CD14-positive monocyte (primary cell): ENCODE measurements at regions not wholly inside any gene's neighbourhood (a gene's known extent, or its start where the extent isn't known, plus 50 kb on each side); places are given as distances from the start of the nearest gene placed in this dataset.

Experiments used
- DNase-seq, 3 donors: peaks; one replicate each; pipeline ENCODE4 v3.0.0-alpha.2; 2011 to 2022
- H2AFZ ChIP-seq: 2 replicates; pipeline ENCODE4 v1.6.0; 2012; ENCODE audit warnings: mild to moderate bottlenecking, low read depth, low read length, inconsistent platforms; ENCODE audit not compliant: insufficient read depth, poor library complexity, severe bottlenecking
- H3K27ac ChIP-seq, 2 donors: 1 replicate in 1 of 2; 2 replicates in 1 of 2; pipeline ENCODE4 v1.5.1; 2012 to 2013; ENCODE audit warnings: low read length in 2 of 2, control low read depth in 1 of 2, inconsistent platforms in 1 of 2, low read depth in 1 of 2, mild to moderate bottlenecking in 1 of 2
- H3K27me3 ChIP-seq, 2 donors: one replicate each; pipeline versions ENCODE4 v1.6.0 to v1.6.1; 2011 to 2013; ENCODE audit warnings: low read length in 2 of 2; ENCODE audit not compliant: control insufficient read depth in 2 of 2, insufficient read depth in 2 of 2
- H3K36me3 ChIP-seq, 2 donors: replicated peaks in 1 of 2; 1 replicate in 1 of 2; 2 replicates in 1 of 2; pipeline versions ENCODE4 v1.5.1 to v1.6.1; 2012 to 2013; ENCODE audit warnings: low read length in 2 of 2, control low read depth in 1 of 2, inconsistent platforms in 1 of 2, mild to moderate bottlenecking in 1 of 2; ENCODE audit not compliant: insufficient read depth in 2 of 2, control insufficient read depth in 1 of 2
- H3K4me1 ChIP-seq, 2 donors: 1 replicate in 1 of 2; 2 replicates in 1 of 2; pipeline versions ENCODE4 v1.5.1 to v1.6.1; 2012 to 2013; ENCODE audit warnings: low read length in 2 of 2, control low read depth in 1 of 2, inconsistent platforms in 1 of 2, mild to moderate bottlenecking in 1 of 2, moderate library complexity in 1 of 2; ENCODE audit not compliant: insufficient read depth in 2 of 2, control insufficient read depth in 1 of 2
- H3K4me2 ChIP-seq: replicated peaks from 2 replicates; pipeline ENCODE3; 2012; ENCODE audit warnings: low read length, moderate library complexity, mild to moderate bottlenecking; ENCODE audit not compliant: poor library complexity, severe bottlenecking; ENCODE audit errors: extremely low read depth
- H3K4me3 ChIP-seq, 3 experiments: fragments of 200-600 bp in 1 of 3; sonication (generic) in 1 of 3; replicated peaks in 1 of 3; 1 replicate in 2 of 3; 2 replicates in 1 of 3; pipeline ENCODE4 v1.5.1; 2011 to 2013; ENCODE audit warnings: low read length in 3 of 3, mild to moderate bottlenecking in 3 of 3, control low read depth in 2 of 3, low read depth in 2 of 3, inconsistent platforms in 1 of 3, moderate library complexity in 1 of 3
- H3K79me2 ChIP-seq: 2 replicates; pipeline ENCODE4 v1.6.0; 2012; ENCODE audit warnings: mild to moderate bottlenecking, control low read depth, inconsistent platforms, low read length, moderate library complexity; ENCODE audit not compliant: insufficient read depth
- H3K9ac ChIP-seq: 2 replicates; pipeline ENCODE4 v1.6.0; 2017; ENCODE audit warnings: low read length, mild to moderate bottlenecking; ENCODE audit not compliant: insufficient read depth, poor library complexity, severe bottlenecking
- H3K9me3 ChIP-seq, 2 donors: replicated peaks in 1 of 2; 1 replicate in 1 of 2; 2 replicates in 1 of 2; pipeline versions ENCODE4 v1.5.1 to v1.6.1; 2012 to 2013; ENCODE audit warnings: low read length in 2 of 2, control low read depth in 1 of 2; ENCODE audit not compliant: control insufficient read depth in 1 of 2, insufficient read depth in 1 of 2
- H4K20me1 ChIP-seq: 2 replicates; pipeline ENCODE4 v1.6.0; 2012; ENCODE audit warnings: mild to moderate bottlenecking, low read length, control low read depth, moderate library complexity; ENCODE audit not compliant: insufficient read depth
- H3K27ac Mint-ChIP-seq, 7 donors: one replicate each; pipeline ENCODE4 v1.8.0; 2020; ENCODE audit warnings: mild to moderate bottlenecking in 7 of 7, mixed read lengths in 7 of 7, moderate library complexity in 6 of 7, inconsistent platforms in 2 of 7
- H3K27me3 Mint-ChIP-seq, 3 donors: one replicate each; pipeline ENCODE4 v1.8.0; 2021 to 2022; ENCODE audit warnings: low read depth in 3 of 3, mild to moderate bottlenecking in 3 of 3, mixed read lengths in 3 of 3, moderate library complexity in 3 of 3, inconsistent platforms in 1 of 3
- H3K36me3 Mint-ChIP-seq, 2 donors: one replicate each; pipeline ENCODE4 v1.8.0; 2020; ENCODE audit warnings: mixed read lengths in 2 of 2, inconsistent platforms in 1 of 2, mild to moderate bottlenecking in 1 of 2
- H3K4me1 Mint-ChIP-seq: one replicate; pipeline ENCODE4 v1.8.0; 2020; ENCODE audit warnings: mild to moderate bottlenecking, mixed read lengths
- H3K4me3 Mint-ChIP-seq, 2 donors: one replicate each; pipeline ENCODE4 v1.8.0; 2020; ENCODE audit warnings: mild to moderate bottlenecking in 2 of 2, mixed read lengths in 2 of 2, moderate library complexity in 1 of 2
- H3K9me3 Mint-ChIP-seq, 7 donors: one replicate each; pipeline ENCODE4 v1.8.0; 2020 to 2022; ENCODE audit warnings: mixed read lengths in 7 of 7, mild to moderate bottlenecking in 6 of 7, moderate library complexity in 6 of 7, inconsistent platforms in 2 of 7
- WGBS: methylation state at CpG from one replicate; pipeline ENCODE4 v1.1.5; 2013; ENCODE audit warnings: missing lambda C conversion rate; ENCODE audit not compliant: insufficient coverage; 5-methylcytosine and 5-hydroxymethylcytosine counted together
- intact Hi-C, 2 donors: fragments of 100-400 bp; cut with micrococcal nuclease; formaldehyde crosslinking; loops; one replicate each; pipeline versions ENCODE4 v1.15.0 to v1.15.1; 2023
- TF ChIP-seq, protein P1 (sequence below): fragments of 200-600 bp; IDR thresholded peaks from one replicate; pipeline ENCODE4 v1.8.0; 2022; ENCODE audit warnings: antibody characterized with exemption, mild to moderate bottlenecking

DNA sequence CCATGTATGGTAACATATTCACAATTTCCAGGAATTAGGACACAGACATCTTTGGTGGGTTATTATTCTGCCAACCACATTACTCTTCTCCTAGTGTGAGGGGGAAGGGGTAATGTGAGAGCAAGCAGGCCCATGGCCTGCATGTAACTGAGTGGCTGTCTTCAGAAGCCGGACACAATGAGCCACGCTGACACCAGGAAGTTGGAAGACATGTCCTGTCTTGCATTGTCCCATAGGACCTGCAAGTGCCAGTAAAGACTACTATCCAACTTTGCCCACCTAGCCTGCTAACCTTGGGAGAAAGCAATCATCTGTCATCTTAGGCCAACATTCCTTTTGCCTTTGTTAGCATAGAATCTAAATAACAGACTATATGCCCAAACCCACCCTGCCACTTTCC lies 86.2 kb upstream of the SH3BP4 start:
- Histone ChIP-seq H3K9ac (no peak overlapping the region), H3K79me2 (no peaks in the 10 kb centered on the region), H3K9me3 (peaks cover 9 to 19% of the 10 kb centered on the region in 2 donors), H3K27ac (no peak overlapping the region), H3K4me3 (no peak overlapping the region), H3K4me2 (no peak overlapping the region), H4K20me1 (no peaks in the 10 kb centered on the region), H3K4me1 (no peaks in the 10 kb centered on the region), H3K27me3 (no peaks in the 10 kb centered on the region), H2AFZ (no peak overlapping the region), H3K36me3 (no peaks in the 10 kb centered on the region)
- H3K36me3 Mint-ChIP-seq = no peaks in the 10 kb centered on the region
- no peak for DNase-seq
- H3K27me3 Mint-ChIP-seq = peaks cover 1 to 8% (median 2%) of the 10 kb centered on the region in 3 donors
- peaks cover 9 to 26% (median 18%) of the 10 kb centered on the region in 7 donors for H3K9me3 Mint-ChIP-seq
- H3K4me3 Mint-ChIP-seq = no peak overlapping the region
- TF ChIP-seq, protein P1, sequence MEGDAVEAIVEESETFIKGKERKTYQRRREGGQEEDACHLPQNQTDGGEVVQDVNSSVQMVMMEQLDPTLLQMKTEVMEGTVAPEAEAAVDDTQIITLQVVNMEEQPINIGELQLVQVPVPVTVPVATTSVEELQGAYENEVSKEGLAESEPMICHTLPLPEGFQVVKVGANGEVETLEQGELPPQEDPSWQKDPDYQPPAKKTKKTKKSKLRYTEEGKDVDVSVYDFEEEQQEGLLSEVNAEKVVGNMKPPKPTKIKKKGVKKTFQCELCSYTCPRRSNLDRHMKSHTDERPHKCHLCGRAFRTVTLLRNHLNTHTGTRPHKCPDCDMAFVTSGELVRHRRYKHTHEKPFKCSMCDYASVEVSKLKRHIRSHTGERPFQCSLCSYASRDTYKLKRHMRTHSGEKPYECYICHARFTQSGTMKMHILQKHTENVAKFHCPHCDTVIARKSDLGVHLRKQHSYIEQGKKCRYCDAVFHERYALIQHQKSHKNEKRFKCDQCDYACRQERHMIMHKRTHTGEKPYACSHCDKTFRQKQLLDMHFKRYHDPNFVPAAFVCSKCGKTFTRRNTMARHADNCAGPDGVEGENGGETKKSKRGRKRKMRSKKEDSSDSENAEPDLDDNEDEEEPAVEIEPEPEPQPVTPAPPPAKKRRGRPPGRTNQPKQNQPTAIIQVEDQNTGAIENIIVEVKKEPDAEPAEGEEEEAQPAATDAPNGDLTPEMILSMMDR = no peak
- H3K4me1 Mint-ChIP-seq = no peaks in the 10 kb centered on the region
- intact Hi-C loops = no loop called here
- WGBS = 100% methylated on average over 2 of the region's 2 CpGs
- no peak overlapping the region for H3K27ac Mint-ChIP-seq

DNA sequence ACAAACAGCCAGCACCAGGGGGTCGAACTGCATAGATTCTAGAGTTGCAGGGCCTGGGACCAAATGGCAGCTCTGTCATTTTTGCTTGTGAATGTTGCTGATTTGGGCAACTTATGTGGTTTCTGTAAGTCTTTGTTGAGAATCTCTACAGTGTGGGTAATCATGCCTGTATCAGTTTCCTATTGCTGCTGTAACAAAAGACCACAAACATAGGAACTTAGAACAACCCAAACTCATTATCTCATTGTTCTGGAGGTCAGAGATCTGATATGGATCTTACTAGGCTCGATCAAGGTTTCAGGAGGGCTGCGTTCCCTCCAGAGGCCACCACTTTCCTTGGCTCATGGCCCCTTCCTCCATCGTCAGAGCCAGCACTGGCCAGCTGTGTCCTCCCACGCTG lies 86.8 kb upstream of the SH3BP4 start:
- intact Hi-C loops = no loop called here
- Mint-ChIP-seq H3K9me3 (peaks cover 9 to 26% (median 18%) of the 10 kb centered on the region in 7 donors), H3K36me3 (no peaks in the 10 kb centered on the region), H3K4me3 (no peak overlapping the region), H3K4me1 (no peaks in the 10 kb centered on the region), H3K27me3 (peaks cover 1 to 8% (median 2%) of the 10 kb centered on the region in 3 donors), H3K27ac (no peak overlapping the region)
- no peaks in the 10 kb centered on the region for H4K20me1 ChIP-seq
- DNase-seq = no peak
- H3K4me3 ChIP-seq = no peak overlapping the region
- H3K9ac ChIP-seq = no peak overlapping the region
- peaks cover 9 to 19% of the 10 kb centered on the region in 2 donors for H3K9me3 ChIP-seq
- no peaks in the 10 kb centered on the region for H3K79me2 ChIP-seq
- 100% methylated on average over 1 of the region's 5 CpGs for WGBS
- no peaks in the 10 kb centered on the region for H3K36me3 ChIP-seq
- no peak overlapping the region for H3K4me2 ChIP-seq
- TF ChIP-seq, protein P1 = no peak
- H2AFZ ChIP-seq = no peak overlapping the region
- H3K4me1 ChIP-seq = no peaks in the 10 kb centered on the region
- H3K27ac ChIP-seq = no peak overlapping the region
- H3K27me3 ChIP-seq = no peaks in the 10 kb centered on the region
